ENCODE measurements at regions not wholly inside any gene's neighbourhood (a gene's known extent, or its start where the extent isn't known, plus 50 kb on each side); places are given as distances from the start of the nearest gene placed in this dataset.

GRCh38 chr3:13747627-13748026 is 132.2 kb downstream of the WNT7A start:
- TF ChIP-seq, protein P1, sequence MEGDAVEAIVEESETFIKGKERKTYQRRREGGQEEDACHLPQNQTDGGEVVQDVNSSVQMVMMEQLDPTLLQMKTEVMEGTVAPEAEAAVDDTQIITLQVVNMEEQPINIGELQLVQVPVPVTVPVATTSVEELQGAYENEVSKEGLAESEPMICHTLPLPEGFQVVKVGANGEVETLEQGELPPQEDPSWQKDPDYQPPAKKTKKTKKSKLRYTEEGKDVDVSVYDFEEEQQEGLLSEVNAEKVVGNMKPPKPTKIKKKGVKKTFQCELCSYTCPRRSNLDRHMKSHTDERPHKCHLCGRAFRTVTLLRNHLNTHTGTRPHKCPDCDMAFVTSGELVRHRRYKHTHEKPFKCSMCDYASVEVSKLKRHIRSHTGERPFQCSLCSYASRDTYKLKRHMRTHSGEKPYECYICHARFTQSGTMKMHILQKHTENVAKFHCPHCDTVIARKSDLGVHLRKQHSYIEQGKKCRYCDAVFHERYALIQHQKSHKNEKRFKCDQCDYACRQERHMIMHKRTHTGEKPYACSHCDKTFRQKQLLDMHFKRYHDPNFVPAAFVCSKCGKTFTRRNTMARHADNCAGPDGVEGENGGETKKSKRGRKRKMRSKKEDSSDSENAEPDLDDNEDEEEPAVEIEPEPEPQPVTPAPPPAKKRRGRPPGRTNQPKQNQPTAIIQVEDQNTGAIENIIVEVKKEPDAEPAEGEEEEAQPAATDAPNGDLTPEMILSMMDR (IDR thresholded peaks at IDR 0.05) = no peak
- TF ChIP-seq EP300 (IDR thresholded peaks at IDR 0.05) = no peak
